Activated CD4-positive, alpha-beta memory T cell treated with anti-CD3 and anti-CD28 coated beads, Interleukin-2, amount 10 ng/mL, durations not matched to agents 7 days and 5 days (primary cell): ENCODE measurements at regions not wholly inside any gene's neighbourhood (a gene's known extent, or its start where the extent isn't known, plus 50 kb on each side); places are given as distances from the start of the nearest gene placed in this dataset.

Experiments
- CTCF ChIA-PET: fragments of 350-600 bp; sonication (Branson Sonifier 250); formaldehyde crosslinking; loops from one replicate; lab custom pipeline; 2021; ENCODE audit warnings: antibody characterized with exemption, inconsistent platforms; lab: Charles Lee
- POLR2A ChIA-PET: fragments of 350-600 bp; sonication (Branson Sonifier 250); formaldehyde crosslinking; loops from one replicate; lab custom pipeline; 2021; ENCODE audit warnings: antibody characterized with exemption; lab: Charles Lee
- DNase-seq: peaks from one replicate; pipeline ENCODE4 v3.0.0-alpha.2; 2020
- H3K27ac Mint-ChIP-seq: one replicate; pipeline ENCODE4 v1.8.0; 2021; ENCODE audit warnings: mild to moderate bottlenecking, mixed read lengths
- H3K27me3 Mint-ChIP-seq: one replicate; pipeline ENCODE4 v1.8.0; 2021; ENCODE audit warnings: mixed read lengths
- H3K36me3 Mint-ChIP-seq: one replicate; pipeline ENCODE4 v1.8.0; 2021; ENCODE audit warnings: low read depth, mixed read lengths
- H3K4me1 Mint-ChIP-seq: one replicate; pipeline ENCODE4 v1.8.0; 2021; ENCODE audit warnings: mixed read lengths
- H3K4me3 Mint-ChIP-seq: one replicate; pipeline ENCODE4 v1.8.0; 2021; ENCODE audit warnings: mild to moderate bottlenecking, mixed read lengths
- H3K9me3 Mint-ChIP-seq: one replicate; pipeline ENCODE4 v1.8.0; 2021; ENCODE audit warnings: mixed read lengths

DNA sequence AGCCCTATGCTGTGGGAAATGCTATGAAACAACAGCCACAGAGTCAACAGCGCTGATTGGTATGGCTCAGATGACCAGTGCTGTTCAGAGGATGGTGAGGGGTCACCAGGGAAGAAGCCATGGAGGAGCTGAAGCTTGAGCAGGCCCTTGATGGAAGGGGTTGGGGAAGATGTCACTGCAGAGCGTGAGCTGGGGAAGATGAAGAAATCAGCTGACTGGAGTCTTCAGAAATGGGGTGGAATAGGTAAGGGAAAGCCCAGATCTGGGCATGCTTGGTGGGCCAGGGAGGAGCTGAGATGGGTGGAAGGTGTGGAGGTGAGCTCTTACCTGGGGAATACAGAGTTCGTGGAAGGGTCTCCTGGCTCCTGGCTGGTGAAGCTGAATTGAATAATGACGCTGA, 105.4 kb upstream of the PLET1 start:
- H3K27me3 Mint-ChIP-seq, result no peaks in the 10 kb centered on the region
- H3K4me3 Mint-ChIP-seq, result no peak overlapping the region
- H3K9me3 Mint-ChIP-seq, result no peaks in the 10 kb centered on the region
- H3K36me3 Mint-ChIP-seq, result no peaks in the 10 kb centered on the region
- CTCF ChIA-PET, result no interaction called here
- no peak for DNase-seq
- no peaks in the 10 kb centered on the region for H3K4me1 Mint-ChIP-seq
- H3K27ac Mint-ChIP-seq, result no peak overlapping the region
- POLR2A ChIA-PET, result no interaction called here

DNA sequence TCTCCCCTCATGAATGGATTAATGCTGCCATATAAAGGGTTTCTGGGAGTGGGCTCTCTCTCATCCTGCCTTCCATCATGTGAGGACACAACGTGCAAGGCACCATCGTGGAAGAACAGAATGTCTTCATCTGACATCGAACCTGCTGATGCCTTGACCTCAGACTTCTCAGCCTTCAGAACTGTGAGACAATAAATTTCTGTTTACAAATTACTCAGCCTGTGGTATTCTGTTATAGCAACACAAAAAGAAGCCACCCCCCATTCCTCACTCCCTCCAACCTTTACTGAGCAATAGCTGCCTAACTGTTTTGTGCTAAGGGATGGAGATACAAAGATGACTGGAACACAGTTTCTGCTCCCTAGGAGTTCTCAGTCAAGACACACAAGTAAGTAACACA, 106.1 kb upstream of the PLET1 start:
- H3K4me1 Mint-ChIP-seq, result no peaks in the 10 kb centered on the region
- H3K27ac Mint-ChIP-seq, result no peak overlapping the region
- DNase-seq, result no peak
- no peak overlapping the region for H3K4me3 Mint-ChIP-seq
- H3K36me3 Mint-ChIP-seq, result no peaks in the 10 kb centered on the region
- ChIA-PET POLR2A (no interaction called here), CTCF (no interaction called here)
- no peaks in the 10 kb centered on the region for H3K9me3 Mint-ChIP-seq
- H3K27me3 Mint-ChIP-seq, result no peaks in the 10 kb centered on the region

DNA sequence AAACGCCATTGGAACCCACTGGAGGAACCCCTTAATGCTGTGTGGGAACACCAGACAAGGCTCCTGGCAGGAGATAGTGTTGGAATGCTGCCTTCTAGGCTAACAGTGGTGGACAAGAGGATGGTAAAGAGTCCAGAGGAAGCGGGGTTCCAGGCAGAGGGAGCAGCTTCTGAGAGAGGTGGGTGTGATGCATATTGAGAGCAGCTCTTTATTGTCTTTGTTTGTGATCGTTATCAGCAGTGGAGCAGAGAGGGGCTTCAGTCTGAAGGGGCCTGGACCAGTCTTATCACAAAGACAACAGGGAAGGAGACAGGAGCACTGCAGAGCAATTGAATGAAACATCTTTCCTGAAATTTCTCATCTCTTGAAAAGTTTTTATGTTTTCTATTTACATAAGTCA, 106.8 kb upstream of the PLET1 start:
- no peak for DNase-seq
- Mint-ChIP-seq H3K4me1 (no peaks in the 10 kb centered on the region), H3K27ac (no peak overlapping the region), H3K27me3 (no peaks in the 10 kb centered on the region), H3K36me3 (no peaks in the 10 kb centered on the region), H3K9me3 (no peaks in the 10 kb centered on the region), H3K4me3 (no peak overlapping the region)
- CTCF ChIA-PET, result no interaction called here
- POLR2A ChIA-PET, result no interaction called here

DNA sequence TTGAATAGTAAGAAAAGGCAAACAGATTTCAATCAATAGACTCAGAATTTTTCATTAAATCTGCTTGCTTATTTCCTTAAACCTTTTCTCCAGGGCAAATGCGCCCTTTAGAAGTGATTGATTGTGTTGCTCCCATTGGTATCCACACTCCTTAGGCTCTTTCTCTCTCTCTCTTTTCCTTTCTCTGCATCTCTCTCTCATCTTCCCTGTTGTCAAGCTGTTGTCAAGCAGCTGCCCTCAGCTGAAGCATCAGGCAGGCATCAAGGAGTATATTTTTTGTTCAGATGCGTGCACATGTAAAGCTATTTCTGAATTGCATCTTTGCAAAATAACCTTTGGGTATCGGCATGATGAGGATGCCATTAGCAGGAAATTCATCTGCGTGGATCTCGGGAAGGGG, 107.2 kb upstream of the PLET1 start:
- Mint-ChIP-seq H3K27me3 (no peaks in the 10 kb centered on the region), H3K4me3 (no peak overlapping the region)
- CTCF ChIA-PET, result no interaction called here

DNA sequence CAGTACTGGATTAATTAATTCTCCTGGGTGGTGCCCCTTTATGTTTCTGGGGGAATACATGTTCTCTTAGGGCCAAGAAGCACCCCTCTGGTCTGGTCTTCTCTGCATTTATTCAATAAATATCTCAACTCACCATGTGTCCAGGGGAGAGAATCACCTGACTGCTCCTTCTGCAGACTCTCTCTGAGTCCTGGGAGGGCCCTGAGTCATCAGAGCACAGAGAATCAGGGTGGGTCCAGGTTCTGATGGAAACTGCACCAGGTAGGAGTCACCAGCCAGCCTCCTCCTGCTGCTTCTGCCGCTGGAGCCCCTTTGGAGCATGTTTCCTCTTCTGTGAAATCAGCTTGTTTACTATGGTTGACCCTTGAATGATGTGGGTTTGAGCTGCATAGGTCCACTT, 107.7 kb upstream of the PLET1 start:
- POLR2A ChIA-PET, result no interaction called here

More for the DNA sequence above, 107.2 kb upstream of the PLET1 start:
- DNase-seq, result no peak
- no peaks in the 10 kb centered on the region for H3K36me3 Mint-ChIP-seq
- H3K27ac Mint-ChIP-seq, result no peak overlapping the region
- no peaks in the 10 kb centered on the region for H3K9me3 Mint-ChIP-seq
- H3K4me1 Mint-ChIP-seq, result no peaks in the 10 kb centered on the region
- POLR2A ChIA-PET, result no interaction called here

DNA sequence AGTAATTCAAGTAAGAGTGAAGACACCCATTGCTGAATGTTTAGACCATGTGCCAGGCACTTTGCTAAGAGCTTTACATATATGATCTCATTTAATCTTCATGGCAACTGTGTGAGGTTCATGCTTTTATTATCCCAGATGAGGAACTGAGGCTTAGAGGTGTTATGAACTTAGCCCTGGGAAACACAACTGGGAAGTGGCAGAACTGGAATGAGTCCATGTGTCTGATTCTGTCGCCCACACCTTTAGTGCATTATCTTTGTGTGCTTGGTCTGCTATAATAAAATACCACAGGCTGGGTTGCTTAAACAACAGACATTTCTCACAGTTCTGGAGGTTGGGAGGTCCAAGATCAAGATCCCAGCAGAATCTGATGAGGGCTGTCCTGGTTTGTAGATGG, 108.7 kb upstream of the PLET1 start:
- Mint-ChIP-seq H3K4me3 (no peak overlapping the region), H3K27ac (no peak overlapping the region), H3K4me1 (no peaks in the 10 kb centered on the region), H3K36me3 (no peaks in the 10 kb centered on the region), H3K9me3 (no peaks in the 10 kb centered on the region), H3K27me3 (no peaks in the 10 kb centered on the region)
- no peak for DNase-seq
- CTCF ChIA-PET, result no interaction called here
- POLR2A ChIA-PET, result no interaction called here

More for the DNA sequence above, 107.7 kb upstream of the PLET1 start:
- no peak overlapping the region for H3K4me3 Mint-ChIP-seq
- no peaks in the 10 kb centered on the region for H3K4me1 Mint-ChIP-seq
- H3K27me3 Mint-ChIP-seq, result no peaks in the 10 kb centered on the region
- H3K9me3 Mint-ChIP-seq, result no peaks in the 10 kb centered on the region
- no peak overlapping the region for H3K27ac Mint-ChIP-seq
- no peaks in the 10 kb centered on the region for H3K36me3 Mint-ChIP-seq
- DNase-seq, result no peak
- CTCF ChIA-PET, result no interaction called here

DNA sequence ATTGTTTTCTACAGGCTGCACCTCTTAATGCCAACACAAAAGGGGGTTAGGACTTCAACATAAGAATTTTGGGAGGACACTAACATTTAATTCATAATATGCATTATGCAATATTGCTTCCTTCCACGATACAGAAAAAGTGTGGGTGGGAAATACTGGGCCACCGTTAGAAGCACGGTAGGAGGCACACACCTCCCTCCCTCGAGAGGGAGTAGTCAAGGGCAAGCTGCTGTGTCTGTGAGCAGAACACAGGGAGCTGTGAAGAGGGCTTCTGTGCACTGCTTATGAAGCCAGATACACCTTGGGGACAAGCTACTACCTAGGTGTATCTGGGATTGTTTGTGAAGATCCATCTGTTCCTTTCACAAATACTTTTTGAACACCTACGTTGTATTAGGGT, 109.3 kb upstream of the PLET1 start:
- H3K27me3 Mint-ChIP-seq, result no peaks in the 10 kb centered on the region
- ChIA-PET POLR2A (no interaction called here), CTCF (no interaction called here)
- no peak overlapping the region for H3K4me3 Mint-ChIP-seq
- no peak for DNase-seq
- no peaks in the 10 kb centered on the region for H3K36me3 Mint-ChIP-seq
- no peaks in the 10 kb centered on the region for H3K4me1 Mint-ChIP-seq
- no peaks in the 10 kb centered on the region for H3K9me3 Mint-ChIP-seq
- H3K27ac Mint-ChIP-seq, result no peak overlapping the region

DNA sequence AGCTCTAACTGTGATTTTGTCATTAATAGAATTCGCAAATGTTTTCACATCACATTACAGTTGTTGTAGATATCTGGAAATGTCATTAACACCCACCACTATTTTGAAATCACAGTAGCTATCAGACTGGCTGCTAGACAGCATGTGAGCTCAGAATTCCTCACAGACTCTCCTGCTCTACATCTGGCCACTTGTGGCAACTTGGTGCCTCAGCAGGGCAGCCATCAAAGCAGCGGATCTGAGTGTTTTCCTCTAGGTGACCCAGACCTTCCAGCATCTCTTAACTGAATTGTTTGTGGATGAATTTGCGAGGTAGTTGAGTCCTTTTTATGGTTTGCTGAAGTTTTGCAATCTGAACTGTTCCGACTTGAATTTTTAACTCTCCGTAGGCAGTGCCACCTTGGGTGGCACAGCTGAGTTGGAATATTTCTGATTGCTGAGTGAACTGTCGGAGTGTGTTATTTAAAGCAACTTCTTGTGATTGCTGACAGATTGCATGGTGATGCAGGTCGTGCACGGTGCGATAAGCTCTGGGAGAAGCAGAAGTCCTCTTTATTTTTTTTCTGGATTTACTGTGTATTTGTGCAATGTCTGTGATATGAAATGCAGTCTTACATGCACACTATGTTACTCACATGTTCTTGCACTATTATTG, 114.0 kb upstream of the PLET1 start:
- Mint-ChIP-seq H3K9me3 (no peaks in the 10 kb centered on the region), H3K36me3 (no peaks in the 10 kb centered on the region), H3K27me3 (no peaks in the 10 kb centered on the region), H3K4me3 (no peak overlapping the region), H3K4me1 (no peaks in the 10 kb centered on the region), H3K27ac (no peak overlapping the region)
- POLR2A ChIA-PET, result no interaction called here
- DNase-seq, result no peak
- CTCF ChIA-PET, result interaction anchor here (0.9 kb wide), 1 partner anchor 10 kb away, joined by 4 read pairs; no protein-coding TSS in a partner anchor

DNA sequence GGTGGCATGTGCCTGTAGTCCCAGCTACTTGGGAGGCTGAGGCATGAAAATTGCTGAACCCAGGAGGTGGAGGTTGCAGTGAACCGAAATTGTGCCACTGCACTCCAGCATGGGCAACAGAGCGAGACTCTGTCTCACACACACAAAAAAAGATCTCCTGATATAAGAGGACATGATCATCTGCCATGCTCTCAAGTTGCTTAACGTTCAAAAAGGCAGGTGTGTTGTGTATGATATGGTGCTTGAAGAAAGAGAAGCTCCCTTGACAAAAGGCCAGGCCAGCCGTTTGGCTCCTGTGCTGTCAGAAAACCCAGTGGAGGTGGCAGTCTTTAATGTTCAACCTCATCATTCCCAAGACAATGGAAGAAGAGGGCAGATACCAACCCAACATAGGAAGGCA, 117.3 kb upstream of the PLET1 start:
- Mint-ChIP-seq H3K27me3 (no peaks in the 10 kb centered on the region), H3K4me1 (no peaks in the 10 kb centered on the region), H3K9me3 (no peaks in the 10 kb centered on the region), H3K36me3 (no peaks in the 10 kb centered on the region), H3K4me3 (no peak overlapping the region), H3K27ac (no peak overlapping the region)
- ChIA-PET CTCF (no interaction called here), POLR2A (no interaction called here)
- no peak for DNase-seq

DNA sequence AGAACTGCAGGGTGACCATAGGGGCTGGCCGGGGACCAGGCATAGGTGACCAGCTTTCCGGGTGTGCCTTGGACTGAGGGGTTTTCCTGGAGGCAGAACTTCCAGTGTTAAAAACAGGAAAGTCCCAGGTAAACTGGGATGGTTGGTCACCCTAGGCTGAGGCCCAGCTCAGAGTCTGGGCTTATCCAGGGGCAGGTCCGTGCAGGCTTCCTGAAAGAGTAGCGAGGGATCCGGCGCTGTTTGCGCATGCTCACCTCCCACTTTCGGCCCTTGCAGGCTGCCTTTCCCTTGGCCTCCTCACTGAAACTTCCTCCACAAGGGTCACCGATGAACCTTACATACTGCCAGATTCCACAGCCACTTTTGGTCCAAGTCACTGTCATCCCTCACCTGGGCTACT, 119.8 kb upstream of the PLET1 start:
- ChIA-PET CTCF (no interaction called here), POLR2A (no interaction called here)
- Mint-ChIP-seq H3K4me1 (no peaks in the 10 kb centered on the region), H3K27ac (no peak overlapping the region), H3K4me3 (no peak overlapping the region), H3K36me3 (no peaks in the 10 kb centered on the region), H3K9me3 (no peaks in the 10 kb centered on the region), H3K27me3 (peaks cover 2% of the 10 kb centered on the region)
- DNase-seq, result no peak

DNA sequence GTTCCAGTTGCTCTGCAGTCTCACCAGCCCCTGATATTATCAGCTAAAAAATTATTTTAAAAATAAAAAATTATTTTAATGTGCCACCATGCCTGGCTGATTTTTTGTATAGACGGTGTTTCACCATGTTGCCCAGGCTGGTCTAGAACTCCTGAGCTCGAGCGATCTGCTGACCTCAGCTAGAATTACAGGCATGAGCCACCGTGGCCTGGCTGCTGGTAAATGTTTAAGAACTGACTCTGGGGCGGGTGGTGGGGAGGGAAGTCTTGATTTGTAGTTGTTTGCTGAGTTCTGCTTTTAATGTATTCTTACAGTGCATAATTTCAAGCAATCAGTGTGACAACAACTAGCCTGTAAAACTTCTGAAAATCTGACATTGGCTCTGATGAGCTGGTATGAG, 120.9 kb upstream of the PLET1 start:
- Mint-ChIP-seq H3K4me3 (no peak overlapping the region), H3K9me3 (no peaks in the 10 kb centered on the region), H3K4me1 (no peaks in the 10 kb centered on the region)

DNA sequence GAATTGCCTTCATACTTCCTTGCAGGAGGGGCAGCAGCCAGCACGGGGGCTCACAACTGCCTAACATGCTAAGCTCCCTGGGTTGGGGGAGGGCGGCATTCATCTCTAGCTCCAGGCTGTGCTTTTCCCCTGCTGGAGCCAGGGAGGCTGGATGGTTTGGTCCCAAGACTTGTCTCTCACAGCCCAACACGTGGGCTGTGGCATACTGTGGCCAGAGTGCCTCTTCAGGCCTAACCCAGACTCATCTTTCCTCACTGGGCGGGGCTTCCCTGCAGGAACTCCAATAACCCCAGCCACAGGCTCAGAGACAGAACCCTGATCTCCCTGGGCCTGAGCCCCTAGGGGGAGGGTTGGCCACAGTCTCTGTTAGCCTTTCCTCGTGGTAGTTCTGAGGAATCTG, 121.9 kb upstream of the PLET1 start:
- no peak for DNase-seq
- no peaks in the 10 kb centered on the region for H3K4me1 Mint-ChIP-seq
- H3K27ac Mint-ChIP-seq, result no peak overlapping the region
- CTCF ChIA-PET, result no interaction called here
- peaks cover 2% of the 10 kb centered on the region for H3K27me3 Mint-ChIP-seq
- H3K36me3 Mint-ChIP-seq, result no peaks in the 10 kb centered on the region
- POLR2A ChIA-PET, result no interaction called here
- H3K9me3 Mint-ChIP-seq, result no peaks in the 10 kb centered on the region
- no peak overlapping the region for H3K4me3 Mint-ChIP-seq

More for the DNA sequence above, 120.9 kb upstream of the PLET1 start:
- ChIA-PET POLR2A (no interaction called here), CTCF (no interaction called here)
- Mint-ChIP-seq H3K36me3 (no peaks in the 10 kb centered on the region), H3K27ac (no peak overlapping the region), H3K27me3 (peaks cover 2% of the 10 kb centered on the region)
- no peak for DNase-seq

DNA sequence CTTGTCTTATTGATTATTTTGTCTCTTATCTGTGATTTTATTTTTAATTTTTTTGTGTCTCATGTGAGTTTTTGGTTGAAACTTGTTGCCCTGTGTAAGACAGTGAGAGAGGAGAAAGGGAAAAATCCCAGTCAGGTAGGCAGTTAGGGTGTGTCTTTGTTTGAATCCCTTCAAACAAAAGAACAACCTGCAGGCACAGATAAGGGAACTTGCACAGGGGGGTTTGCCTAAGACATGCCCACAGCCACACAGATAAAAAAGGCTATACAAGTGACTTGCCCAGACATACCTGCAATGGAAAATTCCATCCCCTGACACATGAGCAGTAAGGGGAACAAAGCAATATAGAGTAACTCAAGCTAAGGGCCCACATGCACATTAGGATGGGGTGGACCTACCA, 127.8 kb upstream of the PLET1 start:
- CTCF ChIA-PET, result no interaction called here
- H3K27ac Mint-ChIP-seq, result no peak overlapping the region
- H3K9me3 Mint-ChIP-seq, result peaks cover 2% of the 10 kb centered on the region
- H3K27me3 Mint-ChIP-seq, result peaks cover 4% of the 10 kb centered on the region
- no peaks in the 10 kb centered on the region for H3K4me1 Mint-ChIP-seq
- no peak overlapping the region for H3K4me3 Mint-ChIP-seq
- DNase-seq, result no peak
- no peaks in the 10 kb centered on the region for H3K36me3 Mint-ChIP-seq
- POLR2A ChIA-PET, result no interaction called here

DNA sequence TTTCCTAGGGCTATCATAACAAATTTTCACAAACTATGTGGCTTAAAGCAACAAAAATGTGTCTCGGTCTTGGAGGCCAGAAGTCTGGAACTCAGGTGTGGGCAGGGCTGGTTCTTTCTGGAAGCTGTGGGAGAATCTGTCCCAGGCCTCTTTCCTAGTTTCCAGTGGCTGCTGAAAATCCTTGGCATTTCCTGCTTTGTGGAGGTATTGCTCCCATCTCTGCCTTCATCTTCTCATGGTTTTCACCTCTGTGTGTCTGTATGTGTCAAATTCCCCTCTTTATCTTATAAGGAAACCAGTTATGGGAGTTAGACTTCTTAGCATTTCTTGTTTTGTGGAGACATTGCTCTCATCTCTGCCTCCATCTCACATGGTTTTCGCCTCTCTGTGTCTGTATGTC, 130.4 kb upstream of the PLET1 start:
- Mint-ChIP-seq H3K27me3 (peaks cover 2% of the 10 kb centered on the region), H3K36me3 (no peaks in the 10 kb centered on the region), H3K27ac (no peak overlapping the region), H3K4me3 (no peak overlapping the region), H3K9me3 (peaks cover 2% of the 10 kb centered on the region), H3K4me1 (no peaks in the 10 kb centered on the region)
- no peak for DNase-seq
- ChIA-PET CTCF (no interaction called here), POLR2A (no interaction called here)
